ENCODE measurements at regions not wholly inside any gene's neighbourhood (a gene's known extent, or its start where the extent isn't known, plus 50 kb on each side); places are given as distances from the start of the nearest gene placed in this dataset.
A peak's percentile ranks its signal among the peaks of the same experiment; 100 is the strongest.

- Histone ChIP-seq H3K4me3 (no peak overlapping the region), H3K36me3 (no peaks in the 10 kb centered on the region), H3K9me3 (no peaks in the 10 kb centered on the region), H3K27me3 (no peaks in the 10 kb centered on the region), H3K27ac (no peak overlapping the region), H3K4me1 (no peaks in the 10 kb centered on the region)
- intact Hi-C loops (cut with DNase I): no loop called here
- ATAC-seq: no peak
- DNase-seq: no peak
- TF ChIP-seq CTCF (IDR thresholded peaks at IDR 0.05): no peak
These were observed 175.6 kb downstream of the BMP7 start for GRCh38 chr20:57090590-57091560.

- Histone ChIP-seq H3K27ac (no peak overlapping the region), H3K36me3 (no peaks in the 10 kb centered on the region), H3K27me3 (no peaks in the 10 kb centered on the region), H3K9me3 (no peaks in the 10 kb centered on the region), H3K4me3 (no peak overlapping the region), H3K4me1 (no peaks in the 10 kb centered on the region)
- ATAC-seq (no peak), DNase-seq (no peak)
- no peak for TF ChIP-seq CTCF (IDR thresholded peaks at IDR 0.05)
- intact Hi-C loops (cut with DNase I): no loop called here
These were observed 174.7 kb downstream of the BMP7 start for GRCh38 chr20:57091748-57092111.

GRCh38 chr20:57092112-57092899, 174.1 kb downstream of the BMP7 start:
- ATAC-seq (peak; percentile 81), DNase-seq (peak; percentile 74)
- peak; percentile 66 for TF ChIP-seq CTCF (IDR thresholded peaks at IDR 0.05)
- no peaks in the 10 kb centered on the region for H3K36me3 ChIP-seq
- no peaks in the 10 kb centered on the region for H3K4me1 ChIP-seq
- no peaks in the 10 kb centered on the region for H3K27me3 ChIP-seq
- no peak overlapping the region for H3K27ac ChIP-seq
- H3K9me3 ChIP-seq: no peaks in the 10 kb centered on the region
- intact Hi-C loops (cut with DNase I): no loop called here
- no peak overlapping the region for H3K4me3 ChIP-seq

- TF ChIP-seq CTCF (IDR thresholded peaks at IDR 0.05): no peak
- ATAC-seq (no peak), DNase-seq (no peak)
- Histone ChIP-seq H3K36me3 (no peaks in the 10 kb centered on the region), H3K27ac (no peak overlapping the region), H3K27me3 (no peaks in the 10 kb centered on the region), H3K4me3 (no peak overlapping the region), H3K4me1 (no peaks in the 10 kb centered on the region), H3K9me3 (no peaks in the 10 kb centered on the region)
- intact Hi-C loops (cut with DNase I): no loop called here
These were observed 173.4 kb downstream of the BMP7 start for GRCh38 chr20:57092900-57093530.

GRCh38 chr20:57093766-57094165, 172.7 kb downstream of the BMP7 start:
- no peak for ATAC-seq
- H3K4me1 ChIP-seq: no peaks in the 10 kb centered on the region
- intact Hi-C loops (cut with DNase I): no loop called here
- DNase-seq: no peak
- H3K27me3 ChIP-seq: no peaks in the 10 kb centered on the region
- H3K27ac ChIP-seq: no peak overlapping the region
- H3K4me3 ChIP-seq: no peak overlapping the region
- H3K9me3 ChIP-seq: no peaks in the 10 kb centered on the region
- no peaks in the 10 kb centered on the region for H3K36me3 ChIP-seq
- no peak for TF ChIP-seq CTCF (IDR thresholded peaks at IDR 0.05)

Data from upper lobe of right lung (tissue), 1 donor.